ENCODE measurements at regions not wholly inside any gene's neighbourhood (a gene's known extent, or its start where the extent isn't known, plus 50 kb on each side); places are given as distances from the start of the nearest gene placed in this dataset.
A peak's percentile ranks its signal among the peaks of the same experiment; 100 is the strongest.

DNA sequence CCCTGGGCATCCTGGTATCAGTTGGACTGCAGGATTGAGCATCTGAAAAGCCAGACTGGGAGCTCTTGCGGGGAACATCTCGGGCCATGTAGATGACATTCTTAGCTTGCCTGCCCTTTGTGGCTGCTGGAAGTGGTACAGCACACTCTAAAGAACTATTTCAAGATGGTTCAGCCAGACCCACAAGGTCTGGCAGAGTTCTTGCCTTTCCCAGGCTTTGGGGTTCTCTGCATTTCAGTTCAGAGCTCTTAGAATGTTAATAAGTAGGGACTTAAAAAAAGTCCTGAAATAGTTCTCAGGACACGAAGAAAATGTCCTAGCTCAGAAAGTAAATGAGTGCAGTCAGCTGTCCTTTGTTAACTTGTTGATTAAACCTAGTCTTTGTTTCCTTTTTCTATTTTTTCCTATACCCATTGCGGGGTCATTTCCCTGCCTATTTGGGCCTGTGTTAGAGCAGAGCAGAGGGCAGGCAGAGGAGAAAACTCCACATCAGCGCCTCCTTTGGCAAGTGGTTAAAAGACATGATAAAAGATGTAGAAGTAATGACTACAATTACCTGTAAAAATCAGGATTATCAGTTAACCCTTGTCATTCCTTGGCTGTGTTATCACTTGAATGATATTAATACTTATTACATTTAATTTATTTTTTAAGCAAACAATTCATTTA, 291.5 kb downstream of the ZSWIM6 start:
- no peak for DNase-seq

DNA sequence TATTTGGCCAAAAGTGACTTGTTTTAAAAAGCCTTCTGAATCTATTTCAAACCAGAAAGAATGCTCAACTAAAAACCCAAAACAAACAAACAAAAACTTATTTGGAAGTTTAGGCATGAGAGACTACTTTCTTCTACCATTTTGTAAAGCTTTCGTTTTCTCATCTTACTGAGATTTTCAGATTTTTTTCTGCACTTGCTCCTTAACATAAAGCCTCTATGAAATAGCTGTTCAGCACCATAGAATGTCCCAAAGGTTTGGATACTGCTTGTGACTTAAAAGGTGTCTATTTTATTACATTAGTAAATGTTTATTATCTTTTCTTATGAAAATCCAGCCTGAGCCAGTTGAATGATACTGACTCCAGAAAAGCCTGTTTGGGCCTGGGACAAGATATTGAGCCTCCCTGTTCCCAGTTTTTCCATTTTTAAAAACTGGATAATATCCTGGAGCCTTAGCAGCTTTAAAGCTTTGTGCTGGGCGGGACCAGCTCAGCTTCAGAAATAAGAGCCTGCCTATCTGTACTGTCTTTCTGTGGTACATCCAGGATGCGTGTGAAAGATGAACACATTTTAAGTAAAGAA, 292.6 kb downstream of the ZSWIM6 start:
- no peak for DNase-seq

GRCh38 chr5:61625137-61625561, 293.1 kb downstream of the ZSWIM6 start:
- no peak for DNase-seq

DNA sequence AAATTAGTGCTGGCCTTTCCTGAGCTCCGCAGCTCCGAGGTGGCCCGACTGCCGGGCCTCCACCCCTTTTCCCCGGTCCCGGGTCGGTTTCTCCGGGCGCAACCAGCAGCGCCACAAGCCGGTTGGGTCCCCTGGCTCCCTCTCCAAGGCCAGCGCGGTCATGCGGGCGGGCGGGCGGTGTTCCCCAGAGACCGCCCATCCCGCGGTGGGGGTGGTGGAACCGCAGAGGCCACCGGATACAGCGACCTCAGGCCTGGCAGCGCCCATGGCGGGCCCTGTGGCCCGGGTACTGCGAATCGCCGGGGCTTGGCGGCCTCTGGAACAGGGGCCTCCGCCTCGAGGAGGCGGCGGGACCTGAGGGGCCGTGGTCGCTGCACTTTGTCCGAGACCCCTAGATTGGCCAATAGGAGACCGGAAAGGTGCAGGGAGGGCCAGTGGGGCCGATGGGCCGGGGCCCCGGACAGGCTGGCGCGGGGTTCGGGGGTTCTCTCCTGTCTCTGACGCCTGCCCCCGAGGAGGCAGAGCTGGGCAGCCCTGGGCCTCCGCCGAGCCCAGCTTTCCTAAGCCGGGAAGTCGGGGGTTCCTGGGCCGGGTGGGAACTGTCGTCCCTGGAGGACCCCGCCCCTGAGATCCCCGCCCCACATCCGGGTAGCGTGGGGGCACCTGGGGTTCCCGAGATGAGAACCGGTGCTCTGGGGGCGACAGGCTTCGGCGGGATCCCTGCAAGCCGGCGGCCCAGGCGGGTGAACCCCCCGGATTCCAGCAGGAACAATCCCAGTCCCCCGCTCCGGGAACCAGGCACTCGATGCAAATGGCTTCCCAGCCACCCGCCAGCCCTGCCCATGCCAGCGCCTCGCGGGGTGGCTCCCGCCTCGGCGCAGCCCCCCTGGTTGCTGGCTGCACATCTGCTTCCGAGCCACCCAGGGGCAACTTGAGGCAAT, 293.9 kb downstream of the ZSWIM6 start:
- peak; percentile 2 for DNase-seq

DNA sequence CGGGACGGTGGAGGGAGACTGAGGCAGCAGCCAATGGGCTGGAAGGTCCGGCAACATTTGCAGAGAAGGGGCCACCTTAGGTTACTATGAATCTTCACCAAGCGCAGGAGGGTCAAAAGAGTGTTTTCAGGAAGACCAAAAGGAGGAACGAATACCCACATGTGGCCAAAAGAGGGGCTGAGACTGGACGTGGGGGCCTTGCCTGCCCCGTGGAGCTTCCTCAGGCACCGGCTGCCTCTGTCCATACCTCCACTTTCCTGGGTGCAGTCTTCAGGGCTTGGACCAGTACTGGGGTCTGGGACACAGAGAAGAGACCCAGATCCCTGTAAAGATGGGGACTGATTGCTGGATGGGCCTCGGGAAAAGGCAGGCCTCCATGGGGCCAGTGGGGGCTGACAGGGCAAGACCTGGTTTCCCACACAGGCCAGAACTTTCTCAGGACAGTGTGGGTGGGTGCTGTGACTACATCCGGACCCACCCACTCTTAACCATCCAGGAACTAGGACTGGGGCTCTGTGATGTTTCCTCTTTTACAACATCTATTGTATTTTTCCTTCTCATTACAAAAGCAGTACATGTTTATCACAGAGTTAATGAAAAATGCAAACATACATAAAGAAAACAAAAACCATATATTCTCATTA, 294.7 kb downstream of the ZSWIM6 start:
- DNase-seq = no peak

- no peak for DNase-seq
These were observed 295.5 kb downstream of the ZSWIM6 start for GRCh38 chr5:61627531-61627930.

- DNase-seq = no peak
These were observed 298.9 kb downstream of the ZSWIM6 start for GRCh38 chr5:61630908-61631307.

DNA sequence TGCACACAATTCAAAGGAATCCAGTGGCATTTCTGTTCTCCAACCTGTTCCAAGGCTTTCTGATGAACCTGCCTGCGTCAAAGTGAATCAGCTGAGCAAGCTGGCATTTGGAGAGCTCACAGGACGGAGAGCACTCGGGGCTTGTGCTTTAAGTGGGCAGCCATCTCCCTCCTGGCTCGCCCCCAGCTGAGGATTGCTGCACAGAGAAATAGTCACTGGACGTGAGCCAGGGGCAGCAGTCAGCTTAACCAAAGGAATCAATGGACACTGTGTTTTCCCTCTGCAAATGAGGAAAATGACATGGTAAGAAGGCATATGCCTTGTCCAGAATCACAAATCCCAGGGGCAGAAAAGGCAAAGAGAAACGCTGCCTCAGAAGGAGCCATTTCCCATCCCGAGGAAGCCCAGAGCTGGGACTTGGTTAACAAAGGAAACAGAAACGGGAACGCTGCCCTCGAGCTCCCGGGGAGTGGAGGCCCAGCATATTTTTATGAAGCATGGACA, 299.4 kb downstream of the ZSWIM6 start:
- no peak for DNase-seq

GRCh38 chr5:61632064-61632463, 300.0 kb downstream of the ZSWIM6 start:
- DNase-seq = no peak

GRCh38 chr5:61635271-61635670, 303.2 kb downstream of the ZSWIM6 start:
- DNase-seq = no peak

- no peak for DNase-seq
These were observed 305.5 kb downstream of the ZSWIM6 start for GRCh38 chr5:61637566-61637965.

- DNase-seq = no peak
These were observed 306.4 kb downstream of the ZSWIM6 start for GRCh38 chr5:61638476-61638875.

- DNase-seq = no peak
These were observed 308.3 kb downstream of the ZSWIM6 start for GRCh38 chr5:61640179-61641021.

DNA sequence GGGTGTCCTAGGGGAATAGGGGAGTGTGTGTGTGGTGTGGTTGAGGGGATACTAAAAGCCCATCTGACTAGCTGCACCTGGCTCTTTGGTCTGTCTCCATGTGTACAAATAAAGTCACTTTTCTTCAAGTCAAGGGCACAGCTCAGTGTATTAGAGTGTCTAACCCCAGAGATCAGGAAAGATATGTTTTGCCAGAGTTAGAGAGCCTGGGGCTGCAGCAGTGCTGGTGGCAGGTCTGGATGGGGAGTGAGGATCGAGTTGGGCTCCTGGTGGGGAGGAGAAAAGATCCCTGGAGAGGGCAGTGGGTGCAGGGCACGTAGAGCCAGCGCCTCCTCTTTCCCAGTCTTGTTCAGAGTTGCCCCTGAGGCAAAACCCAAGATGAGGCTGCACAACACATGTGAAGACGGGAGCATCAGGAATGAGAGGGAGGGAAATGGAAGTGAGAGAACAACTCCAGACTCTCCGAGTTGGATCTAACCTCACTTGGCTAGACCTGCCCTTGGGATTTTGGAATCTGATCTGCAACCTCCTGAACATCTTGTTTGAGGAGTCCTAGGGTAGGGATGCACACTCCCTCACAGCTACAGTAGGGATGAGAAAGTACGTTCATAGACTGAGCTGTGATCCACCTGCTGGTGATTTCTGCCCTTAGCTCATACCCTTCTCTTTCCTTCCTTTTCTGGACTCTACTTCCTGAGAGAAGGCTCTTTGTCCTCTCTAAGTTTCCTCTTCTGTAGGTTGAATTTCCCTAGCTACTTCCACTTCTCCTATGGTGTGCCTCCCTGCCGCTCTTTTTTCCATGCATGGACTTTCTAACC, 309.9 kb downstream of the ZSWIM6 start:
- no peak for DNase-seq

DNA sequence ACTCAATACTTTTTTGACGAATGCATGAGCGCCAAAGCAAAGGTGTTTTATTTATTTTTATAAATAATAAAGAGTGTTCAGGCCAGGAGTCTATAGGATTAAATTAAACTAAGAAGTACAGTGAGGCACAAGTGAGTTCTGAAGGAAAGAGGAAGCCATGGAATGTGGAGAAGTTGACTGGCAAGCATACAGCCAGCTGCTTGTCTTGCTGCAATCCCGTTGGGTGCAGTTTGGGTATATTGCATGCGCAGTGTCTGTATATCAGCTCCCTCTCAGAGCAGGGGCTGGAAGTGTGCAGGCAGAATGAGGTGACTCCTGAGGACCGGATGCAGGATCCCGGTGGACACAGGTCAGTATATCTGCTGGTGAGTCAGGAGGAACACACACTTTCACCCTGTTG, 315.6 kb downstream of the ZSWIM6 start:
- DNase-seq = no peak

DNA sequence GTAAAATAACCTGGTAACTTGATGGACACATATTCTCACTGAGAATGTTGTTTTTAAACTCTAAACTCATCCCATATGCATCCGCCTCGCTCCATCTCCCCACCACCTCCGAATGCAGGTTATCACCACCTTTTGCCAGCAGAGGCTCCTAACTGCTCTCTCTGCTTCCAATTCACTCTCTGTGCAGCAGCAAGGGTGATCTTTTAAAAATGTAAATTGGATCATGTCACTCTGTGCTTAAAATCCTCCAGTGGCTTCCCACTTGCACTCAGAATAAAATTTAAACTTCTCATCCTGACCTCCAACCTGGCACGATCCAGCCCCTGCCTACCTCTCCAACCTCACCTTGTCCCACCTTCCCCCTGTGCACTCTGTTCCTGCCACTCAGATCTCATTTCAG, 317.2 kb downstream of the ZSWIM6 start:
- DNase-seq = no peak

DNA sequence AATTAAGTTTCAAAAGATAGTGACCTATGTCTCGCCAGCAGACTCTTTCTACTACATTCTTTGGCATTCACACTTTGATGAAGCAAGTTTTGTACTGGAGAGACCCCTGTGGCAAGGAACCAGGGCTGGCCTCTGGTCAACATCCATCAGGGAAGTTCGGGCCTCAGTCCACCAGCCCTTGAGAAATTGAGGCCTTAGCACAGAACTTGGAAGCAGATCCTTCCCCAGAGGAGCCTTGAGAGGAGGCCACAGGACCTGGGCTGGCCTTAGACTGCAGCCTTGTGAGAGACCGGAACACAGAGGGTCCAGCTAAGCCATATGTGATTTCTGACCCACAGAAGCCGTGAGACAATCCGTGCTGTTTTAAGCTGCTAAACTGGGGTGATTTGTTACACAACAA, 317.9 kb downstream of the ZSWIM6 start:
- DNase-seq = no peak

DNA sequence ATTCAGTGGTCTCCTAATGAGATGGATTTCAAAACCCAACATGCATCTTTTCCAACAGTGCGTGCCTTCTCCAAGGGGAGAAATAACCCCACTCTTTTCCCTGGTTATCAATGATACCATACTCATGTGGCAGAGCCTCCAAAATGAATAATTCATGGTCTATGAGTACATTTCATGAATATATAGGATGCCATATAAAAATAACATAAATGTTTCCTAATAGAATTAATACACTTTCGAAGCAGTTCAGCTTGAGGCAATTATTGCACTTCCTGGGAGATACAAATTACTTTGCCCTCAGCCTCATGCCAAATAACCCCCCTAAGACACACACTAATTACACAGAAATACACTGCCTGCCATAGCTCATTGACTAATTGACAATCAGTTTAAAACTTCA, 318.6 kb downstream of the ZSWIM6 start:
- no peak for DNase-seq

- no peak for DNase-seq
These were observed 319.1 kb downstream of the ZSWIM6 start for GRCh38 chr5:61651195-61651594.

- no peak for DNase-seq
These were observed 320.9 kb downstream of the ZSWIM6 start for GRCh38 chr5:61652916-61653315.
